Stimulated activated CD4-positive, alpha-beta T cell treated with anti-CD3 and anti-CD28 coated beads, Interleukin-12 subunit alpha, Interleukin-12 subunit beta, amount 100 ng/mL, for 48 hours (primary cell): ENCODE measurements at regions not wholly inside any gene's neighbourhood (a gene's known extent, or its start where the extent isn't known, plus 50 kb on each side); places are given as distances from the start of the nearest gene placed in this dataset.

Experiments
- DNase-seq, 3 donors: peaks; one replicate each; pipeline ENCODE4 v3.0.0-alpha.2; 2020; ENCODE audit warnings: low read depth in 2 of 3, low spot score in 1 of 3

- DNase-seq: no peak
Measured at GRCh38 chr15:98187549-98187948, 227.0 kb downstream of the ARRDC4 start.

GRCh38 chr15:98190914-98191313 is 230.4 kb downstream of the ARRDC4 start:
- no peak for DNase-seq

- no peak for DNase-seq
Measured at GRCh38 chr15:98195796-98196195, 235.3 kb downstream of the ARRDC4 start.

GRCh38 chr15:98196371-98196770 is 235.9 kb downstream of the ARRDC4 start:
- DNase-seq: no peak

GRCh38 chr15:98202256-98202655 is 241.8 kb downstream of the ARRDC4 start:
- DNase-seq: no peak

- no peak for DNase-seq
Measured at GRCh38 chr15:98203872-98204660, 243.6 kb downstream of the ARRDC4 start.

GRCh38 chr15:98207928-98208327 is 247.4 kb downstream of the ARRDC4 start:
- DNase-seq: no peak

GRCh38 chr15:98213346-98213979 is 253.0 kb downstream of the ARRDC4 start:
- DNase-seq: no peak

GRCh38 chr15:98216166-98216565 is 255.7 kb downstream of the ARRDC4 start:
- no peak for DNase-seq

- no peak for DNase-seq
Measured at GRCh38 chr15:98217356-98217755, 256.9 kb downstream of the ARRDC4 start.

- DNase-seq: no peak
Measured at GRCh38 chr15:98221144-98221543, 260.6 kb downstream of the ARRDC4 start.

- DNase-seq: no peak
Measured at GRCh38 chr15:98221577-98221976, 261.1 kb downstream of the ARRDC4 start.

GRCh38 chr15:98226149-98226548 is 265.6 kb downstream of the ARRDC4 start:
- no peak for DNase-seq

- DNase-seq: no peak
Measured at GRCh38 chr15:98226578-98226977, 266.1 kb downstream of the ARRDC4 start.

GRCh38 chr15:98228846-98229245 is 268.3 kb downstream of the ARRDC4 start:
- no peak for DNase-seq

- DNase-seq: no peak
Measured at GRCh38 chr15:98230975-98231374, 270.5 kb downstream of the ARRDC4 start.

GRCh38 chr15:98231696-98232440 is 271.4 kb downstream of the ARRDC4 start:
- no peak for DNase-seq

GRCh38 chr15:98232761-98233160 is 272.3 kb downstream of the ARRDC4 start:
- DNase-seq: no peak

GRCh38 chr15:98233873-98234272 is 273.4 kb downstream of the ARRDC4 start:
- no peak for DNase-seq

GRCh38 chr15:98240303-98240702 is 279.8 kb downstream of the ARRDC4 start:
- no peak for DNase-seq

- DNase-seq: no peak
Measured at GRCh38 chr15:98241032-98241554, 280.6 kb downstream of the ARRDC4 start.

GRCh38 chr15:98257290-98257689 is 296.8 kb downstream of the ARRDC4 start:
- no peak for DNase-seq
